Peyer's patch (tissue), 4 donors: ENCODE measurements at regions not wholly inside any gene's neighbourhood (a gene's known extent, or its start where the extent isn't known, plus 50 kb on each side); places are given as distances from the start of the nearest gene placed in this dataset.

ENCODE experiments used
- CTCF ChIP-seq, 6 experiments: fragments of 450-650 bp in 4 of 6; fragments of 200-600 bp in 2 of 6; sonication (generic) in 1 of 6; IDR thresholded peaks; one replicate each; pipeline ENCODE4 v1.5.1; 2017 to 2019; ENCODE audit warnings: antibody characterized with exemption in 6 of 6, mild to moderate bottlenecking in 3 of 6, moderate library complexity in 1 of 6
- POLR2A ChIP-seq, 2 donors: fragments of 450-650 bp; IDR thresholded peaks; one replicate each; pipeline ENCODE4 v1.5.1; 2017; ENCODE audit warnings: antibody characterized with exemption in 2 of 2, mild to moderate bottlenecking in 2 of 2, moderate library complexity in 2 of 2

GRCh38 chr6:3551716-3552511 is 95.1 kb upstream of the SLC22A23 start:
- TF ChIP-seq CTCF (IDR thresholded peaks at IDR 0.05) (no peak), POLR2A (IDR thresholded peaks at IDR 0.05) (no peak)
